ENCODE measurements at regions not wholly inside any gene's neighbourhood (a gene's known extent, or its start where the extent isn't known, plus 50 kb on each side); places are given as distances from the start of the nearest gene placed in this dataset.

DNA sequence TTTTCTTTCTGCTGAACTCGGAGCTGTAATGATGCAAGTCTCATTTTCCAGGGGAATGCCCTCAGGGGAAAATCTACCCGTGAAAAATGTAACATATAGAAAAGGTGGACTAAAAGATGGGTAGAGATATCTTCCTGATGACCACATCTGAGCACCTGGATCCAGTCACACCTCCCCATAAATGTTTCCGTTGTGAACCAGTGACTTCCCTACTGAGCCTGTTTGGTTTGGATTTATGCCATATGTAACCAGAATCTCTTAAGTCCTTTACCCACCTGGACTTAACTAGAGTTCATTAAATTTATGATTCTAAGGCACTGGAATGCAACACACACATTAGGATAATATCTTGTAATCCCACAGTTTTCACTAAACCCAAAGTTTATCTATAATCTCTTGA lies 171.1 kb downstream of the ZNF330 start:
- no peaks in the 10 kb centered on the region for H3K9me2 ChIP-seq (replicated peaks; ENCODE audit: insufficient read depth, low read length)
- no peak overlapping the region for H3K9ac ChIP-seq (ENCODE audit: low read length)
- H4K20me1 ChIP-seq (ENCODE audit: insufficient read depth, low read depth, low read length) = no peaks in the 10 kb centered on the region
- no peak for DNase-seq
- no peak overlapping the region for H3K4me3 ChIP-seq (ENCODE audit: low read length)
- no peaks in the 10 kb centered on the region for H3K36me3 ChIP-seq (ENCODE audit: insufficient read depth, low read length)
- H3K9me3 ChIP-seq (ENCODE audit: low read length) = 0 out of 2 replicates have a peak, but pooled peaks cover 2% of the 10 kb centered on the region
- no peaks in the 10 kb centered on the region for H3K4me1 ChIP-seq (ENCODE audit: low read length)
- no peaks in the 10 kb centered on the region for H3K27me3 ChIP-seq (ENCODE audit: low read length)
- no peak overlapping the region for H3K4me2 ChIP-seq (ENCODE audit: low read depth, low read length, poor library complexity, severe bottlenecking)
- H2AFZ ChIP-seq (ENCODE audit: low read length) = no peak overlapping the region
- H3K27ac ChIP-seq (ENCODE audit: low read length) = no peak overlapping the region
- H3K79me2 ChIP-seq (ENCODE audit: low read length) = no peaks in the 10 kb centered on the region

DNA sequence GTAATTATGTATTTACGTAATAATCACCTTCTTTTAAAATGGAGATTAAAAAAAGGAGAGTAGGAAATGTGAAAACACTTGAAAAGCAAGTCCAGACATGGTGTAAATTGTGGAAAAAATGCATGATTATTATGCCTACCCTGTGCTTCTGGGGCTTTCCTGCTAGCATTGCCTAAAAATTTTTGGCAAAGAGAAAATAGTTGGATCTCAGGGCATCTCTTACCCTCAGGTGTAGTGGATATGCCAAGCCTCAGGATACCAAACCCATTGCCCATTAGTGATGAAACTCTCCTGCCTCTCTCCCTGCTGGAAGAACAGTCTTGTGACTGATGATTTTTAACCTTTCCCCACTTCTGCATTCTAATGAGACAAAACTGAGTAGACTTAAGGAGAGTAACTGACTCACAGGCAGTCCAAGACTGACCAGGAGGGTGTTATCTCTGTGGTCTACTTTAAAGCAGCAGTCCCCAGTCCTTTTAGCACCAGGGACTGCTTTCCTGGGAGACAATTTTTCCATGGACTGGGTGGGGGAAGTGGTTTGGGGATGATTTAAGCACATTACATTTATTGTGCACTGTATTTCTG lies 174.6 kb downstream of the ZNF330 start:
- Histone ChIP-seq H3K36me3 (ENCODE audit: insufficient read depth, low read length) (no peaks in the 10 kb centered on the region), H3K9ac (ENCODE audit: low read length) (no peak overlapping the region), H3K9me2 (replicated peaks; ENCODE audit: insufficient read depth, low read length) (no peaks in the 10 kb centered on the region), H3K27ac (ENCODE audit: low read length) (no peak overlapping the region), H3K27me3 (ENCODE audit: low read length) (no peaks in the 10 kb centered on the region), H3K4me3 (ENCODE audit: low read length) (no peak overlapping the region), H3K4me2 (ENCODE audit: low read depth, low read length, poor library complexity, severe bottlenecking) (no peak overlapping the region), H2AFZ (ENCODE audit: low read length) (no peak overlapping the region), H3K4me1 (ENCODE audit: low read length) (no peaks in the 10 kb centered on the region), H4K20me1 (ENCODE audit: insufficient read depth, low read depth, low read length) (no peaks in the 10 kb centered on the region), H3K79me2 (ENCODE audit: low read length) (no peaks in the 10 kb centered on the region), H3K9me3 (ENCODE audit: low read length) (no peaks in the 10 kb centered on the region)
- no peak for DNase-seq

DNA sequence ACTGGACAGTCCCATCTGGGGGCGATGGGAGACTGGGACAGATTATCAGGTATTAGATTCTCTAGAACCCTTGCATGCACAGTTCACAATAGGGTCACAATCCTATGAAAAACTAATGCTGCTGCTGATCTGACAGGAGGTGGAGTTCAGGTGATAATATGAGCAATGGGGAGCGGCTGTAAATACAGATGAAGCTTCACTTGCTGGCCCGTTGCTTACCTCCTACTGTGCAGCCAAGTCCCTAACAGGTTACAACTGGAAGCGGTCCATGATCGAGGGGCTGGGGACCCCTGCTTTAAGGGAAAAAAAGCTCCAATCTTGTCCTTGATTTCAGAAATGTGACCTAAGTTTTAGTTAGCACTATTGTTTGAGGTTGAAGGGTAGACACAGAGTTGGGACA lies 175.2 kb downstream of the ZNF330 start:
- no peaks in the 10 kb centered on the region for H4K20me1 ChIP-seq (ENCODE audit: insufficient read depth, low read depth, low read length)
- no peaks in the 10 kb centered on the region for H3K27me3 ChIP-seq (ENCODE audit: low read length)
- H2AFZ ChIP-seq (ENCODE audit: low read length) = no peak overlapping the region

DNA sequence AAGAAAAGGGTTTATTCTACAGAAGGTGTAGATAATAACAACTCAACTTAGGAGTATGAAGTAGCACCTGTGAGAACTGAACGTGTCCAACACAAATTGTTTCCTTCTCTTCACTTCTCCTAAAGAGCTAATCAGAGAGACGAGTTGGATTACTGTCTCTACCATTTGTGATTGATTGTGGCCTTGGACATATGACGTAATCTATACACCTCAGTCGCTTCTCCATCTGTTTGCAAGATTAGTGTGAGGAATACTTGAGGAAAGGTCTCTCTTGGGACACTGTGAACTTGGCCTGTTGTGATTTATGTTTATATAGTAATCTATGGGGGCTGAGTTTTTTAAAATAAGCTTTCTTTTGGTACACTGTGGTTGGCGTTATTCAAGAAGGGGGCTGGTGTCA lies 182.0 kb downstream of the ZNF330 start:
- no peak overlapping the region for H3K9ac ChIP-seq (ENCODE audit: low read length)
- peaks cover 6% of the 10 kb centered on the region; the same call in 1 of the 2 replicates for H3K9me3 ChIP-seq (ENCODE audit: low read length)
- no peaks in the 10 kb centered on the region for H3K79me2 ChIP-seq (ENCODE audit: low read length)
- no peaks in the 10 kb centered on the region for H3K36me3 ChIP-seq (ENCODE audit: insufficient read depth, low read length)
- H3K27me3 ChIP-seq (ENCODE audit: low read length) = no peaks in the 10 kb centered on the region
- DNase-seq = no peak
- no peak overlapping the region for H3K4me3 ChIP-seq (ENCODE audit: low read length)
- H2AFZ ChIP-seq (ENCODE audit: low read length) = no peak overlapping the region
- H4K20me1 ChIP-seq (ENCODE audit: insufficient read depth, low read depth, low read length) = no peaks in the 10 kb centered on the region
- H3K27ac ChIP-seq (ENCODE audit: low read length) = no peak overlapping the region
- H3K4me1 ChIP-seq (ENCODE audit: low read length) = no peaks in the 10 kb centered on the region
- no peaks in the 10 kb centered on the region for H3K9me2 ChIP-seq (replicated peaks; ENCODE audit: insufficient read depth, low read length)
- H3K4me2 ChIP-seq (ENCODE audit: low read depth, low read length, poor library complexity, severe bottlenecking) = no peak overlapping the region

More for the DNA sequence above, 175.2 kb downstream of the ZNF330 start:
- Histone ChIP-seq H3K4me1 (ENCODE audit: low read length) (no peaks in the 10 kb centered on the region), H3K4me2 (ENCODE audit: low read depth, low read length, poor library complexity, severe bottlenecking) (no peak overlapping the region), H3K9me3 (ENCODE audit: low read length) (no peaks in the 10 kb centered on the region), H3K9ac (ENCODE audit: low read length) (no peak overlapping the region), H3K27ac (ENCODE audit: low read length) (no peak overlapping the region), H3K79me2 (ENCODE audit: low read length) (no peaks in the 10 kb centered on the region), H3K4me3 (ENCODE audit: low read length) (no peak overlapping the region), H3K36me3 (ENCODE audit: insufficient read depth, low read length) (no peaks in the 10 kb centered on the region), H3K9me2 (replicated peaks; ENCODE audit: insufficient read depth, low read length) (no peaks in the 10 kb centered on the region)
- DNase-seq = no peak

DNA sequence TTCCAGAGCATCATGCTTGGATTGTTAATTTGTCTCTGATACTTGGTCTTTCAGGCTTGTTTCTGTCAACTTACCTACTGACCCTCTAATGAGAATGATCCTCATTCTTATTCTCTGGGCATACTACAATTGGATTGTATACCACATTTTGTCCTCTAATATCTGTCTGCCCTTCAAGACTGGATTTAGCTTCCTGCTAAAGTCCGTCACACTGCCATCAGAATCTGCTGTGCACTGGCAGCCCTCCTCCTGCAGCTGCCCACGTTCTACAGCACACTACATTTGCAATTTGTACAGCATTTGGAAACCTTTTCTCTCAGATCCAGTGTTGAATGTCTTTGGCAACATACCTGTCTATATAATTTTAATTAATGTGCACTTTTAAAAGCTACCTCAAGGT lies 183.1 kb downstream of the ZNF330 start:
- H3K27ac ChIP-seq (ENCODE audit: low read length) = no peak overlapping the region
- peaks cover 6% of the 10 kb centered on the region; the same call in 1 of the 2 replicates for H3K9me3 ChIP-seq (ENCODE audit: low read length)
- H3K9me2 ChIP-seq (replicated peaks; ENCODE audit: insufficient read depth, low read length) = no peaks in the 10 kb centered on the region
- H4K20me1 ChIP-seq (ENCODE audit: insufficient read depth, low read depth, low read length) = no peaks in the 10 kb centered on the region
- no peak for DNase-seq
- H3K9ac ChIP-seq (ENCODE audit: low read length) = no peak overlapping the region
- H3K27me3 ChIP-seq (ENCODE audit: low read length) = no peaks in the 10 kb centered on the region
- no peaks in the 10 kb centered on the region for H3K79me2 ChIP-seq (ENCODE audit: low read length)
- no peaks in the 10 kb centered on the region for H3K36me3 ChIP-seq (ENCODE audit: insufficient read depth, low read length)
- no peaks in the 10 kb centered on the region for H3K4me1 ChIP-seq (ENCODE audit: low read length)
- H2AFZ ChIP-seq (ENCODE audit: low read length) = no peak overlapping the region
- no peak overlapping the region for H3K4me2 ChIP-seq (ENCODE audit: low read depth, low read length, poor library complexity, severe bottlenecking)
- H3K4me3 ChIP-seq (ENCODE audit: low read length) = no peak overlapping the region

DNA sequence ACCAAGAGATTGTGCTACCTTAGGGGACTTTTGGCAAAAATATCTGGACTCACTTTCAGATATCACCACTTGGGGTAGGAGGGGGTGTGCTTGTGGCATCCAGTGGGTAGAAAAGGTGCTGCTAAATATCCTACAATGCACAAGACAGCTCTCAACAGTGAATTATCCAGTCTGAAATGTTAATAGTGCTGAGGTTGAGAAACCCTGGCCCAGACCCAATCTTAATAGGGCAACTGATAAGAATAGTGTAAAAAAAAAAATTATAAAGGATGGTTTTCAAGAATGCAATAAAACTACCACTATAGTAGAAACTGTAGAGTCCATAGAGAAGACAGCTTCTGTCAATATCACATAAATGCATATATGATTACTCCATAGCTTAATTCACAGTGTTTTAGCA lies 185.5 kb downstream of the ZNF330 start:
- Histone ChIP-seq H3K9me2 (replicated peaks; ENCODE audit: insufficient read depth, low read length) (no peaks in the 10 kb centered on the region), H3K4me3 (ENCODE audit: low read length) (no peak overlapping the region), H3K27me3 (ENCODE audit: low read length) (no peaks in the 10 kb centered on the region), H2AFZ (ENCODE audit: low read length) (no peak overlapping the region), H3K36me3 (ENCODE audit: insufficient read depth, low read length) (no peaks in the 10 kb centered on the region), H4K20me1 (ENCODE audit: insufficient read depth, low read depth, low read length) (no peaks in the 10 kb centered on the region), H3K4me1 (ENCODE audit: low read length) (no peaks in the 10 kb centered on the region), H3K79me2 (ENCODE audit: low read length) (no peaks in the 10 kb centered on the region), H3K4me2 (ENCODE audit: low read depth, low read length, poor library complexity, severe bottlenecking) (no peak overlapping the region), H3K9me3 (ENCODE audit: low read length) (peaks cover 6% of the 10 kb centered on the region; the same call in 1 of the 2 replicates), H3K9ac (ENCODE audit: low read length) (no peak overlapping the region), H3K27ac (ENCODE audit: low read length) (no peak overlapping the region)
- DNase-seq = no peak

DNA sequence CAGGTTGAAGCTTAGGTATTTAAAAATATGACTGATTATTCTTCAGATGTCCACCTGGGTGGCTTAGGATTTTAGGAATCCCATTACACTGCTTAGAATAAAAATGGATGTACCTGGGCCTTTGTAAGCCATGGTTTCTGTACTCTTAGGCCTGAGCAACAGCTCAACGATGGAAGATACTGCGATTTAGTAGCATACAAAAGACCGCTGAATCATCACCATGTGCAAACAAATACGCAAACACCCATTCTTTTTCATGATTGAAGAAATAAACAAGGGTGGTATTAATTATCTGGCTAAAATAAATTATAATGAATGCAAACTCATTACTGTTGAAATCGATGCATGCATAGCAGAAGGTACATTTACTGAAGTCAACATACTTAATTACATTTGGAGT lies 188.9 kb downstream of the ZNF330 start:
- Histone ChIP-seq H3K36me3 (ENCODE audit: insufficient read depth, low read length) (no peaks in the 10 kb centered on the region), H3K9ac (ENCODE audit: low read length) (no peak overlapping the region), H3K9me2 (replicated peaks; ENCODE audit: insufficient read depth, low read length) (no peaks in the 10 kb centered on the region), H3K9me3 (ENCODE audit: low read length) (peaks cover 7% of the 10 kb centered on the region; the same call in 1 of the 2 replicates), H3K4me2 (ENCODE audit: low read depth, low read length, poor library complexity, severe bottlenecking) (no peak overlapping the region), H3K79me2 (ENCODE audit: low read length) (no peaks in the 10 kb centered on the region), H3K4me1 (ENCODE audit: low read length) (no peaks in the 10 kb centered on the region), H2AFZ (ENCODE audit: low read length) (no peak overlapping the region), H3K27ac (ENCODE audit: low read length) (no peak overlapping the region), H3K27me3 (ENCODE audit: low read length) (no peaks in the 10 kb centered on the region), H4K20me1 (ENCODE audit: insufficient read depth, low read depth, low read length) (no peaks in the 10 kb centered on the region), H3K4me3 (ENCODE audit: low read length) (no peak overlapping the region)
- DNase-seq = no peak

DNA sequence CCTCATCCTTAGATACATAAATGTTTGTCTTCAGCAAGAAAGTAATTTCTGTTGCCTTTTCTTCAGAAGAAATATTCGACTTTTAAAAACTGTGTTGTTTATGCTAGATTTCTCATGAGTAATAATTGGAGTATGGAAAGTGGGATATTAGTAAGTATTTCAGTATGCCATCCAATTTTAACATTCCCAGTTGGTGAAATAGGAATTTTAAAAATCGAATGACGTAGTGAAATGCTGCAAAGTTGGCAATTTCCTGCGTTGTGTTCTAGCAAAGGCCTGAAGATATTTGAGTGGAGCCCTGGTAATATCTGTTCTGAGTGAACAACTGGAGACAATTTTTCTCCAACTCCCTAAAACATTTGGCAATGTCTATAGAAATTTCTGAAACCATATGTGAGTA lies 190.1 kb downstream of the ZNF330 start:
- DNase-seq = no peak
- H4K20me1 ChIP-seq (ENCODE audit: insufficient read depth, low read depth, low read length) = no peaks in the 10 kb centered on the region
- H3K27me3 ChIP-seq (ENCODE audit: low read length) = no peaks in the 10 kb centered on the region
- H3K4me1 ChIP-seq (ENCODE audit: low read length) = no peaks in the 10 kb centered on the region
- H2AFZ ChIP-seq (ENCODE audit: low read length) = no peak overlapping the region
- H3K4me3 ChIP-seq (ENCODE audit: low read length) = no peak overlapping the region
- H3K9me2 ChIP-seq (replicated peaks; ENCODE audit: insufficient read depth, low read length) = no peaks in the 10 kb centered on the region
- H3K9ac ChIP-seq (ENCODE audit: low read length) = no peak overlapping the region
- H3K79me2 ChIP-seq (ENCODE audit: low read length) = no peaks in the 10 kb centered on the region
- no peak overlapping the region for H3K27ac ChIP-seq (ENCODE audit: low read length)
- no peak overlapping the region for H3K4me2 ChIP-seq (ENCODE audit: low read depth, low read length, poor library complexity, severe bottlenecking)
- H3K9me3 ChIP-seq (ENCODE audit: low read length) = peaks cover 3% of the 10 kb centered on the region; the same call in 1 of the 2 replicates
- no peaks in the 10 kb centered on the region for H3K36me3 ChIP-seq (ENCODE audit: insufficient read depth, low read length)
